GM23338 (cell line): ENCODE measurements at regions not wholly inside any gene's neighbourhood (a gene's known extent, or its start where the extent isn't known, plus 50 kb on each side); places are given as distances from the start of the nearest gene placed in this dataset.
A peak's percentile ranks its signal among the peaks of the same experiment; 100 is the strongest.

Source experiments
- ATAC-seq: fragments of 200-7000 bp; cut with Tn5 transposase; 3 replicates; pipeline ENCODE4 v1.9.1; 2020
- DNase-seq: peaks from one replicate; pipeline ENCODE4 v3.0.0-alpha.2; 2015; ENCODE audit warnings: low spot score
- H2AFZ ChIP-seq: fragments of 200-600 bp; sonication (generic); 2 replicates; pipeline ENCODE4 v1.8.0; 2016; ENCODE audit warnings: antibody characterized with exemption, mild to moderate bottlenecking, moderate library complexity
- H3F3A ChIP-seq: fragments of 200-600 bp; sonication (generic); replicated peaks from 2 replicates; pipeline ENCODE4 v1.8.0; 2017; ENCODE audit warnings: antibody characterized with exemption, mixed run types, low read depth
- H3K27ac ChIP-seq: fragments of 200-600 bp; sonication (generic); 2 replicates; pipeline ENCODE4 v1.6.1; 2016; ENCODE audit warnings: low read depth
- H3K27me3 ChIP-seq: fragments of 200-600 bp; sonication (generic); 2 replicates; pipeline ENCODE4 v1.8.0; 2016; ENCODE audit warnings: mild to moderate bottlenecking, mixed run types, moderate library complexity; ENCODE audit not compliant: insufficient read depth
- H3K36me3 ChIP-seq: fragments of 200-600 bp; sonication (generic); 2 replicates; pipeline ENCODE4 v1.8.0; 2016; ENCODE audit warnings: mild to moderate bottlenecking; ENCODE audit not compliant: insufficient read depth
- H3K4me1 ChIP-seq: fragments of 200-600 bp; sonication (generic); 2 replicates; pipeline ENCODE4 v1.8.0; 2016; ENCODE audit warnings: mild to moderate bottlenecking, moderate library complexity; ENCODE audit not compliant: insufficient read depth
- H3K4me2 ChIP-seq: fragments of 200-600 bp; sonication (generic); 2 replicates; pipeline ENCODE4 v1.7.1; 2017; ENCODE audit warnings: mixed run types
- H3K4me3 ChIP-seq: fragments of 200-600 bp; sonication (generic); 2 replicates; pipeline ENCODE4 v1.6.1; 2016; ENCODE audit warnings: mixed run types
- H3K79me2 ChIP-seq: fragments of 200-600 bp; sonication (generic); replicated peaks from 2 replicates; pipeline ENCODE4 v1.8.0; 2017; ENCODE audit warnings: mild to moderate bottlenecking; ENCODE audit not compliant: insufficient read depth
- H3K9me2 ChIP-seq: fragments of 200-600 bp; sonication (generic); 2 replicates; pipeline ENCODE4 v1.8.0; 2017; ENCODE audit not compliant: insufficient read depth
- H4K20me1 ChIP-seq: fragments of 200-600 bp; sonication (generic); replicated peaks from 2 replicates; pipeline ENCODE4 v1.8.0; 2017; ENCODE audit warnings: mild to moderate bottlenecking; ENCODE audit not compliant: insufficient read depth
- H3K27ac Mint-ChIP-seq: 2 replicates; pipeline ENCODE4 v1.8.0; 2020; ENCODE audit warnings: inconsistent platforms, mild to moderate bottlenecking, moderate library complexity, mixed read lengths
- H3K27me3 Mint-ChIP-seq: 3 replicates; pipeline ENCODE4 v1.8.0; 2022; ENCODE audit warnings: low read depth, mild to moderate bottlenecking, moderate library complexity, mixed read lengths, inconsistent platforms; ENCODE audit not compliant: insufficient read depth, poor library complexity
- H3K36me3 Mint-ChIP-seq: 3 replicates; pipeline ENCODE4 v1.8.0; 2021; ENCODE audit warnings: low read depth, mild to moderate bottlenecking, inconsistent platforms, moderate library complexity, mixed read lengths
- H3K4me1 Mint-ChIP-seq: 3 replicates; pipeline ENCODE4 v1.8.0; 2020; ENCODE audit warnings: mild to moderate bottlenecking, inconsistent platforms, mixed read lengths
- H3K4me3 Mint-ChIP-seq: 3 replicates; pipeline ENCODE4 v1.8.0; 2021; ENCODE audit warnings: moderate library complexity, mild to moderate bottlenecking, inconsistent platforms, mixed read lengths
- H3K9me3 Mint-ChIP-seq: 3 replicates; pipeline ENCODE4 v1.8.0; 2020; ENCODE audit warnings: moderate library complexity, mild to moderate bottlenecking, inconsistent platforms, mixed read lengths
- CREB1 ChIP-seq: fragments of 250-450 bp; sonication (Bioruptor Pico); IDR thresholded peaks from 2 replicates; pipeline ENCODE4 v1.5.0; 2020; ENCODE audit warnings: low read depth, mild to moderate bottlenecking, moderate library complexity
- ETS1 ChIP-seq: IDR thresholded peaks from 2 replicates; pipeline ENCODE4 v1.6.1; 2016; ENCODE audit warnings: antibody characterized with exemption
- JUNB ChIP-seq: IDR thresholded peaks from one replicate; pipeline ENCODE4 v1.6.1; 2016; ENCODE audit warnings: antibody characterized with exemption; ENCODE audit not compliant: unreplicated experiment
- NANOG ChIP-seq: IDR thresholded peaks from 2 replicates; pipeline ENCODE4 v1.6.1; 2016; ENCODE audit warnings: antibody characterized with exemption, borderline replicate concordance
- REST ChIP-seq: IDR thresholded peaks from one replicate; pipeline ENCODE4 v1.6.1; 2018; ENCODE audit warnings: antibody characterized with exemption; ENCODE audit not compliant: unreplicated experiment
- STAT1 ChIP-seq: IDR thresholded peaks from one replicate; pipeline ENCODE4 v1.6.1; 2016; ENCODE audit warnings: antibody characterized with exemption; ENCODE audit not compliant: unreplicated experiment
- ZNF462 ChIP-seq: fragments of 250-450 bp; sonication (Bioruptor Pico); IDR thresholded peaks from 2 replicates; pipeline ENCODE4 v1.5.0; 2020; ENCODE audit warnings: mild to moderate bottlenecking, moderate library complexity

- TF ChIP-seq ETS1, result no peak
Observed at GRCh38 chr11:104796301-104796700, 102.0 kb downstream of the CASP12 start (continued).

- peaks cover 3% of the 10 kb centered on the region; the same call in 1 of the 2 replicates for H3K36me3 ChIP-seq
- DNase-seq (no peak), ATAC-seq (no peak)
- no peaks in the 10 kb centered on the region for H3K4me1 Mint-ChIP-seq
- H3K27me3 Mint-ChIP-seq, result no peaks in the 10 kb centered on the region
- no peaks in the 10 kb centered on the region for H3K79me2 ChIP-seq
- H3K4me3 ChIP-seq, result no peak overlapping the region
- H3K36me3 Mint-ChIP-seq, result peaks cover 22% of the 10 kb centered on the region
- no peaks in the 10 kb centered on the region for H3K4me1 ChIP-seq
- no peak overlapping the region for H3K4me2 ChIP-seq
- H4K20me1 ChIP-seq, result no peaks in the 10 kb centered on the region
- H3K9me3 Mint-ChIP-seq, result peaks cover 14% of the 10 kb centered on the region
- no peaks in the 10 kb centered on the region for H3F3A ChIP-seq
- H3K27ac ChIP-seq, result no peak overlapping the region
- H3K4me3 Mint-ChIP-seq, result no peak overlapping the region
- H3K27me3 ChIP-seq, result no peaks in the 10 kb centered on the region
- no peak overlapping the region for H2AFZ ChIP-seq
- H3K9me2 ChIP-seq, result 0 out of 2 replicates have a peak, but pooled peaks cover 7% of the 10 kb centered on the region
- H3K27ac Mint-ChIP-seq, result no peak overlapping the region
- TF ChIP-seq JUNB, result no peak
Observed at GRCh38 chr11:104795501-104796213, 102.6 kb downstream of the CASP12 start.

- no peak for ATAC-seq
- Histone ChIP-seq H3K36me3 (peaks cover 3% of the 10 kb centered on the region; the same call in 1 of the 2 replicates), H3K27ac (no peak overlapping the region), H3K4me3 (no peak overlapping the region), H3K4me2 (no peak overlapping the region), H3F3A (no peaks in the 10 kb centered on the region), H3K79me2 (no peaks in the 10 kb centered on the region), H4K20me1 (no peaks in the 10 kb centered on the region), H2AFZ (no peak overlapping the region), H3K4me1 (no peaks in the 10 kb centered on the region), H3K9me2 (0 out of 2 replicates have a peak, but pooled peaks cover 7% of the 10 kb centered on the region), H3K27me3 (no peaks in the 10 kb centered on the region)
- Mint-ChIP-seq H3K4me3 (no peak overlapping the region), H3K27ac (no peak overlapping the region), H3K27me3 (no peaks in the 10 kb centered on the region), H3K9me3 (peaks cover 14% of the 10 kb centered on the region), H3K36me3 (peaks cover 22% of the 10 kb centered on the region), H3K4me1 (no peaks in the 10 kb centered on the region)
- peak; percentile 27 for DNase-seq
- TF ChIP-seq CREB1 (CRISPR knock-in tag) (no peak), NANOG (no peak), STAT1 (no peak), ZNF462 (CRISPR knock-in tag) (no peak), REST (no peak)
Observed at GRCh38 chr11:104792861-104793260, 105.4 kb downstream of the CASP12 start.
